ENCODE measurements at regions not wholly inside any gene's neighbourhood (a gene's known extent, or its start where the extent isn't known, plus 50 kb on each side); places are given as distances from the start of the nearest gene placed in this dataset.

GRCh38 chr13:19267746-19268145, 86.1 kb upstream of the TUBA3C start:
- TF ChIP-seq CTCF (conservative IDR thresholded peaks at IDR 0.05; ENCODE audit: low read depth in 2 of 2), result no peak
- TF ChIP-seq CREB1 (CRISPR knock-in tag; IDR thresholded peaks at IDR 0.05; ENCODE audit: low read depth), result no peak
